ENCODE measurements at regions not wholly inside any gene's neighbourhood (a gene's known extent, or its start where the extent isn't known, plus 50 kb on each side); places are given as distances from the start of the nearest gene placed in this dataset.

DNA sequence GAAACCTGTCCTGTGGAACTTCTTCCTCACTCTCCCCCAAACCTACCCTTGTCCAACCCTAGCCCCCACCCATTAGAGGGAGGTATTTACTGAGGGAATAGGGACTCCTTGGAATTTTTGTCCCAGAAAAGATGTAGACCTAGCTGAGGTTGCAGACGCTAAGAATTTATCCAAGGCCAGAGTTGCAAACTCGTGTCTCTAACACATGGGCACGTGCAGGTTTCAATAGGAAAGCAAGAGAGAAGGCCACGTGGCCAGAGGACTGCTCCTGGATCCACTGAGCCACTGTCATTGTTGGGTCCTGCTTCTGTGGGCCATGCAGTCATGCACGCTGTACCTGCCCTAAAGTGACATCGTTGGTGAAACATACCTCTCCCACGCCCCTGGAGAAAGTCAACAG is 243.4 kb upstream of the KCNG1 start:
- DNase-seq, result no peak

- no peak for DNase-seq
These were observed 242.5 kb upstream of the KCNG1 start for GRCh38 chr20:51265361-51265760.

DNA sequence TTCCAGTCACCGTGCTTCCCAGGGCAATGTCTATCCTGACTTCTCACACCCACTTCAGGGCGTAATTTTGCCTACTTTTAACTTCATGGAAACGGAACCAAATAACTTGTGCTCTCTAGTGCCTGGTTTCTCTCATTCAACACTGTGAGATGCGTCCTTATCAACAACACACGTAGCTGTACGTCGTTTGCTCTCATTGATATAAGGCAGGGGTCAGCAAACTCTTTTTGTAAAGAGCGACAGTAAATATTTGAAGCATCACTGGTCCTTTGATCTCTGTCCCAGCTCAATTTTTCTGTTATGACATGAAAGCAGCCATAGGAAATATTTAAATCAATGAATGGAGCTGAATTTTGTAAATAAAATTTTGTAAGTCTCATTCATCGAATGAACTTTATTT is 239.3 kb upstream of the KCNG1 start:
- no peak for DNase-seq

GRCh38 chr20:51259455-51259854 is 236.5 kb upstream of the KCNG1 start:
- no peak for DNase-seq

DNA sequence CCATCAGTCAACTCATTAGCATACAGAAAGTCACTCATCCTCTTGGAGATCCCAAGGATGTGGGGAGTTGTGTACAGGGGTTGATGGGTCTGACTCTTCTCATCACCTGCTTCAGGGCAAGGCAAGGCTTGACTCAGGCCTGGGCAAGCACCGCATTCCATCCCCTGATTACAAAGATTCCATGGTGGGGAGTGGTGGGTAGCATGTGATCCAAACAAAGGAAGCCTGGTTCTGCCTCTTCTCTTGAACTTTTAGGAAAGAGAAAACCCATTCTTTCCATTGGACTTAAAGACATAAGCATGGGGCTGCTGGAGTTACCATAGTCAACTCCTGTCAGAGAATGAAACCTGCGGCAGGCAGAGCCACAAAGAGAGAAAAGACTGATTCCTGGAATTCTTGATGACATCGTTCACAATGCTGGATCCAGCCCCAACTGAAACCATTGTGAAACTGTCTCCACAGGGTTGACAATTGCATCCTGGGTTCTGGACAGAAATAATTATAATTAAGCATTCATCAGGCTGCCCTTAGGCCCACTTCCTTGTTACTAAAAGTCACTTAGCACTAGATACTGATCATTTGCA is 235.8 kb upstream of the KCNG1 start:
- DNase-seq, result no peak

DNA sequence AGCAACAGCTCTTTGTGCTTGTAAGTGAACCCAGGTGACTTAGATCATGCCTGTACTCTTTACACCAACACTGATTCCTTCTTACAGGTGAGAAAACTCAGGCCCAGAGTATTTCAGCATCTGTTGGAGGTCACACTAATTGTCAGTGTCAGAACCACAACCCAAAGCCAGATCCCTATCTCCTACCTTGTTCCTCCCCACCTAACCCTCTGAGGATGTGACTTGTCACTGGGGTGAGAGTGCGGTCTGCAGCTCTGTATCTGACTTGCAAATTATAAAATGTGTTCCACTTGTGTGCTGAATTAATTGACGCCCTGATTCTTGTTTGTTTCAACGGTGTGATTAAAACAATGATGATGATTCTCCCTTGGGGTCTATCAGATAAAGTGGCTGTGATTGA is 232.5 kb upstream of the KCNG1 start:
- DNase-seq, result no peak

GRCh38 chr20:51253280-51253679 is 230.4 kb upstream of the KCNG1 start:
- DNase-seq, result no peak

- no peak for DNase-seq
These were observed 226.9 kb upstream of the KCNG1 start for GRCh38 chr20:51249781-51250180.

- DNase-seq, result no peak
These were observed 226.3 kb upstream of the KCNG1 start for GRCh38 chr20:51249215-51249614.

DNA sequence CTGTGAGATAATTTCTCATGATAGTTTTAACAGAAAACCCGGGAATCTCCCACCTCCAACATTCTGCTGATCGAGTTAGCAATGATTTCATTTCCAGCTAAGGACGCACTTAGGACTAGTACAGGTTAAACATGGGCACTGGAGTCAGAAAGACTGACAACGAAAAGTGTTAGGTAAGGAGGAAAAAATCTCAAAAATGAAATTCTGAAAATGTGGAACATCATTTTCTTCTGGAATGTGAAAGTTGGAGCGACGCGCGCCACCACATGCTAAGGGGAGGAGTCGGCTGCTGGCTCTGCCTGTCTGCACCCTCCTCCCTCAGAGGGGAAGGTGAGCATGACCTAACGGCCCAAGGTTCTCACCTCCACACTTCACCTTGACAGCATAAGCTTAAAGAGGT is 221.6 kb upstream of the KCNG1 start:
- no peak for DNase-seq

DNA sequence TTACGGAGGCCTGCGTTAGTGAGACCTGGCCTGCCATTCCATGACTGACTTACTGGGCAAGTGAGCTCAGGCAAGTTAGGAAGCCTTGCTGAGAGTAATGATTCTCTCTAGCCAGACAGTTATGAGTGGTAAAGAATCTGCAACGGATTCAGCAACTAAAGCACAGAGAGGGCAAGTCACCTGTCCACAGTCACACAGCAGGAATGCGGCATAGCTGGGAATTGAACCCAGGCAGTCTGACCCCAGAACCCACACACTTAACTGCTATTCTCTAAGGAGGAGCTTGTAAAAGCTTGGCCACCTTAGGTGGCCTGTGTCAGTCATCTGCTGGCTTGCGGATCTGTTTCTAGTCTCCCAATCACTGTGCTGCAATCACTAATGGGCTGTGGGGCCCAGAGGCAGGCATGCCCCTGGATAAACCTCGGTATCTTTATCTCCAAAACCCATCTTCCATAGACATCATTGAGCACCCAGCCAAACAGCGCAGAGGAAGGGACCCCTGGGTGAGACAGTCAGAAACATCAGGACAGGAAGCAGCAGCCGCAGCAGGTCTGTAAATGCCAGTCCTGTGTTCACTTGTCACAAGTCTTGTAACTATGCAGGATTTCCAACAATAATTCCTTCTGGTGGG is 215.9 kb upstream of the KCNG1 start:
- no peak for DNase-seq

GRCh38 chr20:51237791-51238190 is 214.9 kb upstream of the KCNG1 start:
- no peak for DNase-seq

DNA sequence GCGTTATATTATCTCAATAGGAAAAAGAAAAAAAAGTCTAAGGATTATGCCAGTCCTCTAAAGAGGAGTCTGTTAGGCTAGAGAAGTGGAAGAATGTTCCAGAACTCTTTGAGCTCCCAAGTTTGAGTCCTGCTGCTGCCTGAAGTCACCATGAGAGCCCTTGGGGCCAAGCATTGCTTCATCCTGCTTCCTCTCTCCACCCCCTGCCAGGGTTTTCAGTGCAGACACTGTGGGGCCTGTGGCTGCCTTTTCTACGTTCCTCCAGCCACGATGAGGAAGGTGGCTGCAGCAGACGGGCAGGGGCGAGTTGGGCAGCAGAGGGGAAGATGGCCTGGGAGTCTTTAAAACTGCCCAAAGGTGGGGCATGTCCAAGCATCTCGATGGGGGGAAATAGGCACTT is 214.4 kb upstream of the KCNG1 start:
- DNase-seq, result no peak

DNA sequence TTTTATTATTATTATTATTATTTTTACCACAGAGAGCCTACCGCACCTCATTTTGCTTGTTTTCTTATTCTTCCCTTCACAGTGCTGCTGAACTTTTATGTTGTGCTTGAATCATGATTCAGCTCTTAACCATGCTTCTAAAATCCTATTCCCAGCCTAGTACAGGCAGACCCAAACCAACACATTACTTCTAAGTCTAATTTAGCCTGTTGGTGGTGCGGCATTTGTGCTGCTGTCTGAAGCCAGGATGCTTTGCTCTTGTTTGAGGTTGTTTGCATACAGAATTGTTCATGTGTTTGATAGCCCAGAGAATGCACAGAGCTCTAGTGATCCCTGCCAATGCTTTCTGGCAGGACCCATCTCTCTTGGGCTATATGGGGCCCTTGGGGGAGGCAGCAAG is 213.5 kb upstream of the KCNG1 start:
- DNase-seq, result no peak

DNA sequence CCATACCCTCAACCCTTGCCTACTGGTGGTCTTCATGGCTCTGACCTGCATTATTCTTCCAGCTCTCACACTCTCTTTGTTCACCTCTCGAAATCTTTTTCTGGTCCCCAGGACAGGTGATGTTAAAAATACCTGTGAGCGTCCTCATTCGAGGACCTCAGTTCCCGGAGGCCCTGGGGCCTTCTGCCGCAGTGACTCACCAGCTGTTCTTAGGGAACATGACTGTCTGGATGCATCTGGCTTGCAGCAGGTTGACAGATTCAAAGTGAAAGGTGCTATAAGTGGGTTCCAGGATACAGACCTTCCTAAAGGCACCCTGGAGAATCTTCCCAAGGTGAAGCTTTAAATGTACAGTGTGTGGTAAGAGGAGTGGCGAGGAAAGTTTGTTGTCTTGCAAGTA is 210.4 kb upstream of the KCNG1 start:
- no peak for DNase-seq

GRCh38 chr20:51230727-51231126 is 207.8 kb upstream of the KCNG1 start:
- no peak for DNase-seq

DNA sequence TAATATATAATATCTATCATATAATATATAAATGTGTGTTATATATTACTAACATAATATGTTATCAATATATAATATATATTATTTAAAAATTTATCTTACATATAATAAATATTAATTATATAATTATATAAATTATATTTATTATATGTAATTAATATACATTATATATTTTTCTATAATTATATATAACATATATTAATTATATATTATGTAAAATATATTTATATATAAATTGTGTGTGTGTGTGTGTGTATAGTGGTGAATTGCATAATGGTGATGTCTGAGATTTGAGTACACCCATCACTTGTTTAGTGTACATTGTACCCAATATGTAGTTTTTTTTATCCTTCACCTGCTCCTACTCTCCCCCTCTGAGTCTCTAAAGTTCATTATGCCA is 205.9 kb upstream of the KCNG1 start:
- no peak for DNase-seq

DNA sequence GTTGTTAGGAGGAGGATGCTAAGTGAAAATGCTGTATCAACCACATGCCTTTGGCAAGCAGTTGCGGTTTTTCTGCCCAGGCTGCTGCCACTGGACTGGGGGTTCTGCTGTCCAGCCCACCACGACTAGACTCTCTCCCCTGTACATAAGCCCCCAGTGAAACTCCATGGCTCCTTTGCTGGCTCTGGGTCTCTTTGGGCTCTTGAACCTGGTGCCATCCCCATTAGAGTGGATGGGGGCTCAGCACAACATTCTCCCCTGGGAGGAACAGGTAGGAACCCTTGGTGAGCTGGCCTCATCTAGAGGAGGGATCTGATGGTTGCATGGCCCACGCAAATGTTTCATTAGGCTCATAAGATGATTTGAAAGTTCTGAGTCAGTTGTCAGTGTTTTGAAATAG is 204.8 kb upstream of the KCNG1 start:
- no peak for DNase-seq

- DNase-seq, result no peak
These were observed 200.3 kb upstream of the KCNG1 start for GRCh38 chr20:51223183-51223720.

DNA sequence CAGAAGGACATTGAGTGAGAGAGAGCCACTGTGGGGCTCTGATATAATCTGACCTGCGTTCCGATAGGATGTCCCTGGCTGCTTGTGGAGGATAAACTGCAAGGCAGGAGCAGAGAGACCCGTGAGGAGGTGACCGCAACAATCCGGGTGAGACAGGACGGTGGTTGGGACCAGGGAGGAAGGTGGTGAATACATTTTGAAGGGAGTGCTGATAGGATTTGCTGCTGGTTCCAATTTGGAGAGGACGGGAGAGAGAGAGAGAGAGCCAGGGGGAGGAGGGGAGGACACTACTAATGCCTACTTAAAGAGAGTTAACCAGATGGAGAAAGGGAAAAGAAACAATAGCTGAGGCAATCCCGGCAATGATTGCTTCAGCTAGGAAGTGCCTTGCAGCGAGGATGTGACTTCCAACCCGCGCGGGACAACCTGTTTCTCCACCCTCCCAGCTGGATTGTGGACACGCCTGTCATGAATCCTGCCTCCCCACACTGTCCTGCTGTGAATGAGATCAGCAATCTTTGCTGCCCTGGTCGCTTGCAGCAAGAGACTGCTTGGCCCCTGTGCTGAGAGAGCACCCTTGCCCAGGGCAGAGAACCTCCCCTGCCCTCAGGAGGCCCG is 199.0 kb upstream of the KCNG1 start:
- DNase-seq, result no peak

GRCh38 chr20:51221103-51221502 is 198.2 kb upstream of the KCNG1 start:
- DNase-seq, result no peak

DNA sequence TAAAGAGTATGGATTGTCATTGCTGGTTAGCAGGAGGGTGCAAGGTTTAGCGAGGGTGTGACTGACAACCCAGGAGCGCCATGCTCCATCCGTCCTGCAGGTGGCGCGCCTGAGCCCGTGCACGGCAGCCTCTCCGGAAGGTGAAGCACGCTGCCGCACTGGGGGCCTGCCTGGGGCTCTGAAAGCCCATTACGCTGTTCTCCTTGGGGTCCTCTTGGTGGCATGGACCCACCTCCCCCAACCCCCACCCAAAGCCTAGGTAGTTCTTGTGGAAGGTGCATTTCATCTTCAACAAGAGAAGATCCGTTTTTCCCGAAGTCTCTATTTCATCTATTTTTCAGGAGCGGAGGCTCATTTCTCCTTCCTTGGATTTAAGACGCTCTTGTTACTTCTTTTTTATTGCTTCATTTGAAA is 197.4 kb upstream of the KCNG1 start:
- no peak for DNase-seq

DNA sequence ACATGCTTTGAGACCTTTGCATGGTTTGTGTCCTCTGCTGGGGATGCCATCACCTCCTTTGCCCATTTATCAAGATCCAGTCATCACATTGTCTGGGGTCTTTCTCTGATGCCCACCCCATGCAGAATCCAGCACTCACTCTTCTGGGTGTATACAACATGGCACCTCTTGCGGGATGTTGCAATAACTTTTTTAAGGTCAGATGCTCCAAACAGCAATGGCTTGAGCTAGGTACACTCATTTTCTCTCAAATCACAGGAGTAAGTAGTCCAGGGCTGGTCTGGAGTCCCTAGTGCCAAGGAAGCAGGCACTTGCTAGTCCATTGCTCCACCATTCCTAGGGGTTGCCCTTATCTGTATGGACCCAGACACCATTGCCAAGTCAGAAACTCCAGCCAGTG is 196.6 kb upstream of the KCNG1 start:
- no peak for DNase-seq

- DNase-seq, result no peak
These were observed 195.7 kb upstream of the KCNG1 start for GRCh38 chr20:51218603-51219002.
